Stimulated activated CD8-positive, alpha-beta memory T cell treated with anti-CD3 and anti-CD28 coated beads, Interleukin-2, amount 100 ng/mL, for 48 hours (primary cell): ENCODE measurements at regions not wholly inside any gene's neighbourhood (a gene's known extent, or its start where the extent isn't known, plus 50 kb on each side); places are given as distances from the start of the nearest gene placed in this dataset.
"Not testable (repeated sequence)": the region's sequence is repeated elsewhere in the genome, so short reads cannot be mapped to it uniquely, and the experiment has no call there.

Source experiments
- DNase-seq, 2 donors: peaks; one replicate each; pipeline ENCODE4 v3.0.0-alpha.2; 2020; ENCODE audit warnings: low read depth in 2 of 2

DNA sequence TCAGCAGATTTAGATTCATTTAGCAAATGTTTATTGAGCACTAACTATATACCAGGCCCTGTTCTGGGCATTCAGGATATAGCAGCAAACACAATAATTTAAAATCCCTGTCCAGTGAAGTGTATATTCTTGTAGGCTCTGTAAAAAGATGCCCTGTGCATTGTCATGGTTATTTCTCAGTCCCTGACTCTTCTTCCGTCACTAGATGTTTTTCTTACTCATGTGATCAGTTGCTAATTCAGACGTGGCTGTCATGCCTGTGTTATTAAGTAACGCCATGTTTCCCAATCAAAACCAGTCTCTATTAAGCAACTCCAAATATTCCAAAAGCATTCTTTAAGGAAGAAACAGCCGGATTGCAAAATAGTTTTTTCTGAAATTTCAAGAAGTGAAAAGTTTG, 118.7 kb upstream of the NBPF19 start:
- not testable (repeated sequence) for DNase-seq

DNA sequence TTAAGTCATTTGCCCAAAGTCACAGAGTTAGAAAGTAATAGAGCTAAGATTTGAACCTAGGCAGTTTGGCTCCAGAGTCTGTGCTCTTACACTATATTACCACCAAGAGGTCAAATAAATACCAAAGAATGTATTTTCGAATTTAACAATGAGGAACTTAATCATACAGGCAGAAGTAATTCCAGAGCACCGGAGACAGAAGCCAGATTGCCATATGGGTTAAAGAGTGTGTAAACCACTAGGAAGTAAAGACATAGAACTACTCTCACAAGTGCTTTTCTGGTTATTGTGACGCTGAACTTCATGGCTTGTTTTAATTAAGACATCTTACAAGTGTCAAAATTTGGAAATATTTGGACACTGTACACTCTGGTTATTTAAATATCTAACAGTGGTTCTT, 114.5 kb upstream of the NBPF19 start:
- DNase-seq = not testable (repeated sequence)

DNA sequence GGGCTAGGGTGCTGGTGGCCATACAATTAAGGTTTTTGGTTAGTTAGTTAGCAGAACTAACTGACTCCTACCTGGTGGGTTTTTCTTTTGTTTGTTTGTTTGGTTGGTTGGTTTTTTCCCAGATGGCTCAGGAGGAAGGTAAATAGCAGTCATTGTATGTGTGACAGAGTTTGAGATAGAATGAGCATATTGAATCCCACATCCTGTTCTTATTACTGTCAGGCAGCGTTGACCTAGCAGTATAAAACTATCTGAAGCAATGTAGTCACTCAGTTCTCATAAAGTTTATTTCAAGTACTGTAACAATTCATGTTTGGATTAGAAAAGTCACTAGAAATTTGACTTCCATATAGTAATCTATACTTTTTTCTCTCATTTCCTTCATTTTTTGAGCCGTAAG, 113.5 kb upstream of the NBPF19 start:
- DNase-seq = not testable (repeated sequence)

DNA sequence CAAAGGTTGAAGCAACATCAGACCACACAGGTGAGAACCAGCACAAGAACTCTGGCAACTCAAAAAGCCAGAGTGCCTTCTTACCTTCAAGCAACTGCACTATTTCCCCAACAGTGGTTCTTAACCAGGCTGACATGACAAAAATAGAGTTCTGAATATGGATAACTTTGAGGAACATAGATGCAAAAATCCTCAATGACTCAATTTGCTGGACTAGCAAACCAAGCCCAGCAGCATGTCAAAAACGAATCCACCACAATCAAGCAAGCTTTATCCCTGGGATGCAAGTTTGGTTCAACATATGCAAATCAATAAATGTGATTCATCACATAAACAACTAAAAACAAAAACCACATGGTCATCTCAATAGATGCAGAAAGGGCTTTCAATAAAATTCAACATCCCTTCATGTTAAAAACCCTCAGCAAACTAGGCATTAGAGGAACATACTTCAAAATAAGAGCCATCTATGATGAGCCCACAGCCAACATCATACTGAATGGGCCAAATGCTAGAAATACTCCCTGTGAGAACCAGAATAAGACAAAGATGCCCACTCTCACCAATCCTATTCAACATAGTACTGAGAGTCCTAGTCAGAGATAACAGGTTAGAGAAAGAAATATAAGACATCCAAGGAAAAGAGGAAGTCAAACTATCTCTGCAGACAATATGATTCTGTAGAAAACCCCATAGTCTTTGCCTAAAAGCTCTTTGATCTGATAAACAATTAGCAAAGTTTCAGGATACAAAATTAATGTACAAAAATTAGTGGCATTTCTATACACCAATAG, 110.5 kb upstream of the NBPF19 start:
- not testable (repeated sequence) for DNase-seq

DNA sequence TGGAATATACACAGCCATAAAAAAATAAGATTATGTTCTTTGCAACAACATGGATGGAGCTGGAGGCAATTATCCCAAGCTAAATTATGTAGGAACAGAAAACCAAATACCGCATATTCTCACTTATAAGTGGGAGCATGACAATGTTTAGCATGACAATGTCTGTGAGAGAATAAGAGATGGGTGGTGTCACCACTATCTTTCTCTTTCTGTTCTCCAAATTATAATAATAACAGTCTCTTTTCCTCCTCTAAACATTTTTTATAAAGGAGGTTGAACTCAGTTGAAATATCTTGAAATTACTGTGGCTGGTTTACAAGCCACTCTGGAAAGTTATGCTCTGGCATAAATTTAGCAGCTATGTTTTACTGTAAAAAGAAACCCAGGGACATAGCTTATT, 108.4 kb upstream of the NBPF19 start:
- DNase-seq = not testable (repeated sequence)

DNA sequence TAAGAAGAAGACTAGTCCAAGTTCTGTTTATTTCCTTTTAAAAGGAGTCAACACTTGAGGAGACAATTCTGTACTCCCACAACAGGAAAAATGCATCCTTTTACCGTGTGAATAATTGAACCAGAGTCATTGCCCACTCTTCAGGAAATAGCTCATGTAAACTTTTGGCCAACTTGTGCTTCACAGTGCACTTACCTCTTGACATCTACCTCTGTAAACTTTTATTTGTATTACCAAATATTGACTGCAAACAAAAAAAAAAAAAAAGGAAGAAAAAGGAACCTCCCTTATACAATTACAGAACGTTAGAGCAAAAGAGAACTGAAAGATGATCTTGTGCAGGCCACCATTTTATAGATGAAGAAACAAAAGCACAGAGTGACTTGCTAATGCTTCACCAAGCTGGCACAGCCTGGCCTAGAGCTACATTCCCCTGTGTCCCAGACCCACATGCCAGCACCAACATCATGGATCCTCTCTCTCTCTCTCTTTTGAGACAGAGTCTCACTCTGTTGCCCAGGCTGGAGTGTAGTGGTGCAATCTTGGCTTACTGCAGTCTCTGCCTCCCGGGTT, 107.3 kb upstream of the NBPF19 start:
- DNase-seq = not testable (repeated sequence)

DNA sequence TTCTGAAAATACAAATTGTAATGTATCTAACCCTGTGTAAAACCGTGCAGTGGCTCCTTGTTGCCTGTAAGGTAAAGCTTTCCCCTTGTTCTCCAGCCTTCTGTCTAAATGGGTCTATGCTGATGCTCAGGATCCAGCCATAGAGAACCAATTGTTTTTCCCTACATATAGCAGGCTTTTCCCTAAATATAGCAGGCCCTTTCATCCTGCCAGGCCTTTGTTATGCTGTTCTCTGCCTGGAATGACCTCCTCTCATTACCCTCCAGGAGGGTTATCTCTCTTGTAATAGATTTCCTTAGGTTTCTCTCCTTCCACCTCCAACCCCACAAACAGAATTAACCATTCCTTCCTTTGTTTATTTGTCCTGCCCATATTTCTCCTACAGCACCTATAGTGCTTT, 106.5 kb upstream of the NBPF19 start:
- not testable (repeated sequence) for DNase-seq

DNA sequence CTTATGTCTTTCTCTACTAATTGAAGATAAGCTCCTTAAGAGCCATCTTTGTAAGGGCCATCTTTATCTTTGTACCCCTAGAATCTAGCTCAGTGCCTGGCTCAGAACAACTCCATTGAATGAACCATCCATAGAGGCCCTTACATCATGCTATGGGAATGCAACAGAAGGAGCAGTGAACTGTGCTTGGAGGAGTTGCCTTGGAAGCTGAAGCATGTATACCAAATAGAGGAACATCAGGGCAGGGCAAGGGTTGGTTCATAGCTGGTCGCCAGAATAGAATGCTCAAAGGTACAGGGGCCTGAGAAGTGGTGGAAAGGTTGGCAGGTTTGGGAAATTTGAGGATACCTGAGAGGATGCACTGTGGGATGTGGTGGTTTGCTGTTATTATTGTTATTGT, 105.8 kb upstream of the NBPF19 start:
- not testable (repeated sequence) for DNase-seq

DNA sequence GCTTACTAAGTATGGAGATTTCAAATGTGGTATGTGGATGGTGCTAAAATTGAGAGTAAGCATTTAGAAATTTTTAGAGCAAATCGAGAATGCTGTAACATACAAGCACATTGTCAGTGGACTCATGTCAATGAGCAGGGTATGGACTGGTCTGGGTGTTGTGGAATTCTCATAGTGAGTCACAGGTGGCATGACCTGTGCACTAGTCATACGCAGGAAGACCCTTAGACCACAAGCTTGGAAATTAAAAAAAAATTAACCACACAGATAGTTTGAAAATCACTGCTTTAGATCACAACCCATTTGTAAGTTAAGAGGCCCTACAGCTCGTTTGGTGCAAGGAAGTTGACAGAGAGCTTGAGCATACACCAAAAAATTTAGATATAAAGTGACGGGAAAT, 102.9 kb upstream of the NBPF19 start:
- DNase-seq = not testable (repeated sequence)

DNA sequence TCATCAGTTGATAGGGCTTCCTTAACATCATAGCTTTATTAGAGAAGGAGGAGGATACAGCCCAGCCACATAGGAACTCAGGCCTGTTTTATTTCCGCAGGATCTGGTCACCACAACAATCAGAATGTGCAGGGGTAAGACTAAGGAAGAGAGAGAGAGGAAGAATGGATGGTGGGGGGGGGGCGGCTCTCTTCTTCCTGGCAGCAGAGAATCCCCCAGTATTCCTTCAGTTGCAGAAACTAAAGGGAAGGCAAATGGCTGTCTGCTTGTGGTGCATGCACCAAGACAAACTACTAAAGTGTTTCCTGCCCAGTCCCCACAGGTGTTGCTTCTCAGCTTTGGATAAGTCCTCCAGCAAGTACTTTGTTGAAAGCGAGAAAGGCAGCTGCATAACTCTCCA, 96.4 kb upstream of the NBPF19 start:
- DNase-seq = not testable (repeated sequence)

DNA sequence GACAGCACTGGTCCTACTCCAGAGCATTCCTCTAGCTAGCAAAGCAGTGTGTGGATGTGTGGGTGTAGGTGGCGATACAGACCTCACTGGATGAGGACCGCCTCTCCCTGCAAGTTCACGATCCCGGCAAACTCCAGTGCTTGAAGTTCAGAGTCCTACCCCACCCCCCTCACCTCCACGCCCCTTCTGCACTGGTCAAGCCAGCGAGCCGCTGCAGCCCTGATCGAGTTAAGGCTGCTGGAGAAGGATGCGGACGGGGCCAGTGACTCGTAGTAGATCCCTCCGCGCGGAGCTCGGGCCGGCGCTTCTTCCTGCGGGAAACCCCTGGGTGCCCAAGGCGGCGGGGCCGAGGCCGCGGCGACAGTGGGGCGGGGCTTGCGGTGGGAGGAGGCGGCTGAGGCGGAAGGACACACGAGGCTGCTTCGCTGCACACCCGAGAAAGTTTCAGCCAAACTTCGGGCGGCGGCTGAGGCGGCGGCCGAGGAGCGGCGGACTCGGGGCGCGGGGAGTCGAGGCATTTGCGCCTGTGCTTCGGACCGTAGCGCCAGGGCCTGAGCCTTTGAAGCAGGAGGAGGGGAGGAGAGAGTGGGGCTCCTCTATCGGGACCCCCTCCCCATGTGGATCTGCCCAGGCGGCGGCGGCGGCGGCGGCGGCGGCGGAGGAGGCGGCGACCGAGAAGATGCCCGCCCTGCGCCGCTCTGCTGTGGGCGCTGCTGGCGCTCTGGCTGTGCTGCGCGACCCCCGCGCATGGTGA, 84.5 kb upstream of the NBPF19 start:
- peak; percentile 14 to 34 for DNase-seq

DNA sequence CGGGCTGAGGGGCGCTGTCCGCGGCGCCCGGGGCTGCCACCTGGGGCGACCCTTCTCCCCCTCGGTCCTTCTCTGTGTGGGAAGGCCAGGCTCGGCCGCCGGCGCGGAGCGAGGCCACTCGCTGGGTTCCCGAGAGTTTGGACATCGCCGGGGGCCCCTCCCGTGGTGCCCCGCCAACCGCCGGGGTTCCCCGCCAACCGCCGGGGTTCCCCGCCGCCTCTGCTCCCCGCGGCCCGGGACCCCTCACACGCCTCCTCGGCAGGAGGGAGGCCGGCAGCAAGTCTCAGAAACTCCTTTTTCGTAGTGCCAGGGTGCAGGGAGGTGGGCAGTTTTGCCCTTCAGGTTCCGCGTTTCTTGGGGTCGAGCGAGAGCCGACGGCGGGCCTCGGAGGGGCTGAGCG, 83.9 kb upstream of the NBPF19 start:
- not testable (repeated sequence) for DNase-seq

DNA sequence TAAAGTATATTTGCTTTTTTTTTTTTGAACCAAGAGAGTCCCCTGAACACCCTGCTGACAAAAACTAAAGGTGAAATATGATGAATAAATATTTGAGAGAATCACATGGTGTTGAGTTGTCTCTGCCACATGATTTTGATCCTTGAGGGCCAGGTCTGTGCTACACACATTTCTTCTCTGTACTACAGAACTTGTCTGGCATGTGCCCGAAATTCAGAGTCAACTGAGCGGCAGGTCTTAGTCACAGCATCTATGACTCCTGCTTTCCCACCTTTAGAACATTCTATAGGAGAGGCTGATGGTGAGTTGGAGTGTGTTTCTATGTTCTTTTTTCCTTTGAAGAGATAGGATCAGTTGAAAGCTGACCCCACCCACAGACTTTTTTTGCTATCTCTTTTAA, 79.0 kb upstream of the NBPF19 start:
- DNase-seq = not testable (repeated sequence)

DNA sequence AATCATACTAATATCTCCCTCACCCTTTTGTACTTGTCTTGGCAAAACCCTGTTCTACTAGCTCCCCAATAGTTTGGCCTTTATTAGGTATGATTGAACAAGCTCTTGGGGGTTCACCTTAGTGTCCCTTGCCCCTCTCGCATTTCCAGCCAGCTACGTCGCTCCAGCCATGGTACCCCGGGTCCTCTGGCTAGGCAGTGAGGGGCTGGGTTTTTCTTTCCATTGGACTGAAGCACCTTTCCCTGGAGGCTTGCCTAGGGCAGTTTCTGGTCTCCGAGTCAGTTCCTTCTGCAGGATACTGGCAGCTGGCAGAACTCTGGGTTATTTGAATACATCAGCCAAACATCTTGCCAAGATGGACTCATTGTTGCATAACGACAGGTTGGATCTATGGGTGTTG, 76.3 kb upstream of the NBPF19 start:
- DNase-seq = not testable (repeated sequence)

DNA sequence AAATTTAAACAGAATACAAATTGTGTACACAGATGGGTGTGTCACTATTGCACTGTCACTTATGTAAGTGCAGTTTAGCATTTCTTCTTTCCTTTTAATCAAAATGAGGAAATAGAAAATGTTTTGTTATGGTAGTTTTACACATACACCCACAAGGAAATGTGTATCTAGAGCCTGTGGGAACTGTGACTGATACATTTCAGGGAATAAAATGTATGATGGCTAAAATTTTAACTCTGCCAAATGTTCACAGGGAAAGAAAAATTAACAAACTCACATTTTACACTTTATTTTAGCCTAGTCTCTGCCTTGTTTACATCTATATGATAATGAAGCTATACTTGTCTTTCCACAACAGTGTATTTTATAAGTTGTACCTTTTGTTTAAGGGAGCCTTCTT, 66.4 kb upstream of the NBPF19 start:
- not testable (repeated sequence) for DNase-seq

DNA sequence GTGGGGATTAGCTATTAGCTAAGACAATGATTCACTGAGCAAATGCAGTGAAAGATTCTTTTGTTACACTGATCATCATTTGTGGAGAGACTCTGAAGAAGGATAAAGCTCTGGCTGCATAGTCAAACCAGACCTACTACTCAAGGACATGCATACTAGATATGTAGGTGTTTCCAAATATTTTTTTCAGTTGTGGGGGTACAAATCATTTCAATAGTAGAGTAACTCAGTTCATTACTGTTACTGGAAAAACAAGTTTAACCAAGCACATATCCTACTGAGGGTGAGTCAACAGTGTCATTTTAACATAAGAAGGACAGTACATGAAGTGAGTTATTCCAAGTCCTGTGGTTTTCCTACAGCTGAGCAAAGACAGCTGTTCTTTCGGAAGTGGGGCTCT, 59.5 kb upstream of the NBPF19 start:
- not testable (repeated sequence) for DNase-seq

DNA sequence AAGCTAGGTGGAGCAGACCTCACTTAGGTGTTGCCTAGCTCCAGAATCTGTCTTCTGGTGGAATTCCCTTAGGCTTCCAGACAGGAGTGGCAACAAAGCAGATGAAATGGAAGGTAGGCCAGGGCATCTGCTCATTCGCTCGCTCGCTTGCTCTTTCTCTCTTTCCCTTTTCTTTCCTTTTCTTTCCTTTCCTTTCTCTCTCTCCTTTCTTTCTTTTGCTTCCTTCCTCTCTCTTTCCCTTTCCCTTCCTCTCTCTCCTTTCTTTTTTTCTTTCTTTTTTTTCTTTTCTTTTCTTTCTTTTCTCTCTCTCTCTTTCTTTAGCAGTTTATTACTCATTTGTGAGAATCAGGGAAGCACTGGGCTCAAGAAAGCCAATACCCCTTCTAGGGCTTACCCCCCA, 56.1 kb upstream of the NBPF19 start:
- not testable (repeated sequence) for DNase-seq

DNA sequence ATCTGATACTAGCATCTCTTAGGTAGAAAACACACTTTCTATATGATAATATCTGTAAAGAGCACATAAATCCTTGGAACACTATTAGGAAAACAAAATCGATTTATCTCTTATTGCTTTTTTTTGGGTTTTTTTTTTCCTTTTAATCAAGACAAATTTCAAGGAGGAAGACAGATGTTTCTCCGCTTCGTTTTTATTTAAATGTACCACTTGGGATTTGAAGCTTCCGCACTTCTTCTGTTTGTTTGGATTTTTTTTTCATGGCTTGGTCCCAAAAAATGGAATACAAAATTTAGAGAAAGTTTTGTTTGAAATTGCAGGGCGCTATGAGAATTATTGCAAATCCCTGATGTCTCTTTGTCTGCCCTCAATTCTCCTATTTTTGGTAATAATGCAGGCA, 51.7 kb upstream of the NBPF19 start:
- not testable (repeated sequence) for DNase-seq
